GM12878 (cell line): ENCODE measurements at regions not wholly inside any gene's neighbourhood (a gene's known extent, or its start where the extent isn't known, plus 50 kb on each side); places are given as distances from the start of the nearest gene placed in this dataset.

Experiments
- CBFB ChIP-seq: IDR thresholded peaks from 2 replicates; pipeline ENCODE4 v1.6.1; 2016; ENCODE audit warnings: antibody characterized with exemption, low read depth
- CEBPB ChIP-seq, 2 experiments: fragments of 150-350 bp in 1 of 2; IDR thresholded peaks; 2 replicates each; pipeline ENCODE4 v1.6.1; 2012 to 2014; ENCODE audit warnings: low read depth in 2 of 2, low read length in 2 of 2, borderline replicate concordance in 1 of 2, inconsistent platforms in 1 of 2
- HDGF ChIP-seq: fragments of 450-650 bp; IDR thresholded peaks from 2 replicates; pipeline ENCODE4 v1.6.1; 2016; ENCODE audit warnings: antibody characterized with exemption
- JUND ChIP-seq: IDR thresholded peaks from 2 replicates; pipeline ENCODE4 v1.6.1; 2012; ENCODE audit warnings: low read depth, mild to moderate bottlenecking, low read length, improper control_type of control experiment, moderate library complexity
- POLR2A ChIP-seq: IDR thresholded peaks from 2 replicates; pipeline ENCODE4 v1.6.1; 2011; ENCODE audit warnings: low read depth, mild to moderate bottlenecking, low read length
- POLR2AphosphoS5 ChIP-seq: IDR thresholded peaks from 2 replicates; pipeline ENCODE4 v1.6.1; 2011; ENCODE audit warnings: mild to moderate bottlenecking, low read length, inconsistent platforms
- RAD21 ChIP-seq: IDR thresholded peaks from 2 replicates; pipeline ENCODE4 v1.6.1; 2011; ENCODE audit warnings: mild to moderate bottlenecking, low read depth, low read length, moderate library complexity; ENCODE audit not compliant: insufficient read depth
- SREBF1 ChIP-seq: IDR thresholded peaks from 2 replicates; pipeline ENCODE4 v1.6.1; 2012; ENCODE audit warnings: mild to moderate bottlenecking, low read length
- SREBF2 ChIP-seq: IDR thresholded peaks from 2 replicates; pipeline ENCODE4 v1.6.1; 2012; ENCODE audit warnings: mild to moderate bottlenecking, low read length
- SUZ12 ChIP-seq: fragments of 200-600 bp; sonication (generic); IDR thresholded peaks from one replicate; pipeline ENCODE4 v1.6.1; 2018; ENCODE audit warnings: antibody characterized with exemption, mild to moderate bottlenecking; ENCODE audit not compliant: unreplicated experiment
- TCF3 ChIP-seq: IDR thresholded peaks from 2 replicates; pipeline ENCODE4 v1.6.1; 2012; ENCODE audit warnings: low read depth, mild to moderate bottlenecking, low read length, borderline replicate concordance; ENCODE audit not compliant: insufficient read depth
- TF ChIP-seq, protein P1 (sequence below): fragments of 450-650 bp; IDR thresholded peaks from 2 replicates; pipeline ENCODE4 v1.6.1; 2017; ENCODE audit warnings: antibody characterized with exemption, mild to moderate bottlenecking, moderate library complexity
- TF ChIP-seq, protein P2 (sequence below), 3 experiments: IDR thresholded peaks in 2 of 3; conservative IDR thresholded peaks in 1 of 3; 2 replicates each; pipeline ENCODE4 v1.5.1; 2011; ENCODE audit warnings: low read depth in 3 of 3, low read length in 3 of 3, mild to moderate bottlenecking in 3 of 3, control low read depth in 2 of 3, moderate library complexity in 2 of 3, inconsistent platforms in 1 of 3, mixed read lengths in 1 of 3; ENCODE audit not compliant: control insufficient read depth in 2 of 3, insufficient read depth in 1 of 3; ENCODE audit errors: extremely low read depth in 1 of 3

DNA sequence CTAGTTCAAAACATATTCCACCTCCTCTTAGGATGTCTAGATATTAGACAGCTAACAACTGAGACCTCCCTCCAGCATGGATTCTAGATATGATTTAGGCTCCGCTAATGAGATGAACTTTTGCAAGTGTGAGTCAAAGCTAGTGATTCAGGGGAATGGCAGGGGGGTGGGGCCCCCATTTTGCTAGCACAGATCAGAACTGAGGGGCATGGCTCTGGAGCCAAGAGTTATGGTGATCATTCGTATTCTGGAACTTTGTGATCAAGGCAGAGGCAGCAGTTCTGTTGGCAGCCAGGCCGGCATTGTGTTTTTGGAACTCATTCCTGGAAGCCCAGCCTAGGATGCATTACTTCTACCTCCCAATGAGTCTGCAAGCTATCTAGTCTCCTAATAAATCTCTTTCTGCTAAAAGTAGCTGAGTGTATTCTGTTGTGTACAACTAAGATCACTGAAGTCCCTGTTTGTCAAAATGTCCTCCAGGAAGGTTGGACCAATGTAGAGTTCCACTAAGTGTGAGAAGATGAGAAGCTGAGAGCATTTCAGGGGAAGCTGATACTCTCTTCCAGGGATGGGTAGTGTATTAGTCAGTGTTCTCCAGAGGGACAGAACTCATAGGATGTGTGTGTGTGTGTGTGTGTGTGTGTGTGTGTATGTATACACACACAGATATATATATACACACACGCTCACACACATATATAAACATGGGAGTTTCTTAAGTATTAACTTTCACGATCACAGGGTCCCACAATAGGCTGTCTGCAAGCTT lies 312.7 kb downstream of the TLE3 start:
- no peak for TF ChIP-seq HDGF
- TF ChIP-seq POLR2A, result no peak
- no peak for TF ChIP-seq SUZ12
- TF ChIP-seq, protein P1, sequence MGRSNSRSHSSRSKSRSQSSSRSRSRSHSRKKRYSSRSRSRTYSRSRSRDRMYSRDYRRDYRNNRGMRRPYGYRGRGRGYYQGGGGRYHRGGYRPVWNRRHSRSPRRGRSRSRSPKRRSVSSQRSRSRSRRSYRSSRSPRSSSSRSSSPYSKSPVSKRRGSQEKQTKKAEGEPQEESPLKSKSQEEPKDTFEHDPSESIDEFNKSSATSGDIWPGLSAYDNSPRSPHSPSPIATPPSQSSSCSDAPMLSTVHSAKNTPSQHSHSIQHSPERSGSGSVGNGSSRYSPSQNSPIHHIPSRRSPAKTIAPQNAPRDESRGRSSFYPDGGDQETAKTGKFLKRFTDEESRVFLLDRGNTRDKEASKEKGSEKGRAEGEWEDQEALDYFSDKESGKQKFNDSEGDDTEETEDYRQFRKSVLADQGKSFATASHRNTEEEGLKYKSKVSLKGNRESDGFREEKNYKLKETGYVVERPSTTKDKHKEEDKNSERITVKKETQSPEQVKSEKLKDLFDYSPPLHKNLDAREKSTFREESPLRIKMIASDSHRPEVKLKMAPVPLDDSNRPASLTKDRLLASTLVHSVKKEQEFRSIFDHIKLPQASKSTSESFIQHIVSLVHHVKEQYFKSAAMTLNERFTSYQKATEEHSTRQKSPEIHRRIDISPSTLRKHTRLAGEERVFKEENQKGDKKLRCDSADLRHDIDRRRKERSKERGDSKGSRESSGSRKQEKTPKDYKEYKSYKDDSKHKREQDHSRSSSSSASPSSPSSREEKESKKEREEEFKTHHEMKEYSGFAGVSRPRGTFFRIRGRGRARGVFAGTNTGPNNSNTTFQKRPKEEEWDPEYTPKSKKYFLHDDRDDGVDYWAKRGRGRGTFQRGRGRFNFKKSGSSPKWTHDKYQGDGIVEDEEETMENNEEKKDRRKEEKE, result no peak
- TF ChIP-seq POLR2AphosphoS5, result no peak
- no peak for TF ChIP-seq SREBF1
- TF ChIP-seq CBFB, result no peak
- TF ChIP-seq RAD21, result no peak
- no peak for TF ChIP-seq SREBF2
- TF ChIP-seq, protein P2, sequence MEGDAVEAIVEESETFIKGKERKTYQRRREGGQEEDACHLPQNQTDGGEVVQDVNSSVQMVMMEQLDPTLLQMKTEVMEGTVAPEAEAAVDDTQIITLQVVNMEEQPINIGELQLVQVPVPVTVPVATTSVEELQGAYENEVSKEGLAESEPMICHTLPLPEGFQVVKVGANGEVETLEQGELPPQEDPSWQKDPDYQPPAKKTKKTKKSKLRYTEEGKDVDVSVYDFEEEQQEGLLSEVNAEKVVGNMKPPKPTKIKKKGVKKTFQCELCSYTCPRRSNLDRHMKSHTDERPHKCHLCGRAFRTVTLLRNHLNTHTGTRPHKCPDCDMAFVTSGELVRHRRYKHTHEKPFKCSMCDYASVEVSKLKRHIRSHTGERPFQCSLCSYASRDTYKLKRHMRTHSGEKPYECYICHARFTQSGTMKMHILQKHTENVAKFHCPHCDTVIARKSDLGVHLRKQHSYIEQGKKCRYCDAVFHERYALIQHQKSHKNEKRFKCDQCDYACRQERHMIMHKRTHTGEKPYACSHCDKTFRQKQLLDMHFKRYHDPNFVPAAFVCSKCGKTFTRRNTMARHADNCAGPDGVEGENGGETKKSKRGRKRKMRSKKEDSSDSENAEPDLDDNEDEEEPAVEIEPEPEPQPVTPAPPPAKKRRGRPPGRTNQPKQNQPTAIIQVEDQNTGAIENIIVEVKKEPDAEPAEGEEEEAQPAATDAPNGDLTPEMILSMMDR (IDR thresholded peaks at IDR 0.05 in 2 of 3, conservative IDR thresholded peaks at IDR 0.05 in 1 of 3; ENCODE audit: control insufficient read depth in 2 of 3, extremely low read depth in 1 of 3, insufficient read depth in 1 of 3, low read depth in 3 of 3, low read length in 3 of 3), result no peak
- TF ChIP-seq JUND, result no peak
- no peak for TF ChIP-seq TCF3
- TF ChIP-seq CEBPB (IDR thresholded peaks at IDR 0.05; ENCODE audit: borderline replicate concordance in 1 of 2, low read depth in 2 of 2, low read length in 2 of 2), result no peak
